ENCODE measurements at regions not wholly inside any gene's neighbourhood (a gene's known extent, or its start where the extent isn't known, plus 50 kb on each side); places are given as distances from the start of the nearest gene placed in this dataset.

DNA sequence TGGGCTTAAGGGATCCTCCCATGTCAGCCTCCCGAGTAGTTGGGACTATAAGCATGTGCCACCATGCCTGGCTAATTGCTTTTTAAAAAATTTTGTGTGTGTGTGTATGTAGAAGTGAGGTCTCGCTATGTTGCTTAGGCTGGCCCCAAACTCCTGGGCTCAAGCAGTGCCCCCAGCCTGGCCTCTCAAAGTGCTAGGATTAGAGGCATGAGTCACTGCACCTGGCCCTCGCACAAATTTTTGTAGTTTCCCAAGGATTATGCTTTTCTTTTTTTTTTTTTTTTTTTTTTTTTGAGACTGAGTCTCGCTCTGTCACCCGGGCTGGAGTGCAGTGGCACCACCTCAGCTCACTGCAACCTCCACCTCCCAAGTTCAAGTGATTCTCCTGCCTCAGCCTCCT is 144.4 kb upstream of the HNRNPU start:
- no peak for TF ChIP-seq POLR2A (IDR thresholded peaks at IDR 0.05)
- TF ChIP-seq, protein P1, sequence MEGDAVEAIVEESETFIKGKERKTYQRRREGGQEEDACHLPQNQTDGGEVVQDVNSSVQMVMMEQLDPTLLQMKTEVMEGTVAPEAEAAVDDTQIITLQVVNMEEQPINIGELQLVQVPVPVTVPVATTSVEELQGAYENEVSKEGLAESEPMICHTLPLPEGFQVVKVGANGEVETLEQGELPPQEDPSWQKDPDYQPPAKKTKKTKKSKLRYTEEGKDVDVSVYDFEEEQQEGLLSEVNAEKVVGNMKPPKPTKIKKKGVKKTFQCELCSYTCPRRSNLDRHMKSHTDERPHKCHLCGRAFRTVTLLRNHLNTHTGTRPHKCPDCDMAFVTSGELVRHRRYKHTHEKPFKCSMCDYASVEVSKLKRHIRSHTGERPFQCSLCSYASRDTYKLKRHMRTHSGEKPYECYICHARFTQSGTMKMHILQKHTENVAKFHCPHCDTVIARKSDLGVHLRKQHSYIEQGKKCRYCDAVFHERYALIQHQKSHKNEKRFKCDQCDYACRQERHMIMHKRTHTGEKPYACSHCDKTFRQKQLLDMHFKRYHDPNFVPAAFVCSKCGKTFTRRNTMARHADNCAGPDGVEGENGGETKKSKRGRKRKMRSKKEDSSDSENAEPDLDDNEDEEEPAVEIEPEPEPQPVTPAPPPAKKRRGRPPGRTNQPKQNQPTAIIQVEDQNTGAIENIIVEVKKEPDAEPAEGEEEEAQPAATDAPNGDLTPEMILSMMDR (IDR thresholded peaks at IDR 0.05), result no peak
- TF ChIP-seq POLR2AphosphoS5 (IDR thresholded peaks at IDR 0.05), result no peak
- no peak for TF ChIP-seq EP300 (IDR thresholded peaks at IDR 0.05)

Data from stomach (tissue), 4 donors.